ENCODE measurements at regions not wholly inside any gene's neighbourhood (a gene's known extent, or its start where the extent isn't known, plus 50 kb on each side); places are given as distances from the start of the nearest gene placed in this dataset.
"Not testable (repeated sequence)": the region's sequence is repeated elsewhere in the genome, so short reads cannot be mapped to it uniquely, and the experiment has no call there.

GRCh38 chr6:21753241-21754108, 159.9 kb downstream of the SOX4 start:
- Histone ChIP-seq H3K27ac (peak overlapping the region in 2 of 4 donors; percentile 5 to 26), H3K4me1 (peaks cover 0 to 26% (median 0%) of the 10 kb centered on the region in 4 donors)

GRCh38 chr6:21754891-21755290, 161.3 kb downstream of the SOX4 start:
- peaks cover 0 to 15% (median 0%) of the 10 kb centered on the region in 4 donors for H3K4me1 ChIP-seq
- TF ChIP-seq CTCF (IDR thresholded peaks at IDR 0.05) (no peak), EP300 (IDR thresholded peaks at IDR 0.05) (no peak), POLR2A (IDR thresholded peaks at IDR 0.05) (no peak)
- H3K27ac ChIP-seq, result no peak overlapping the region
- no peaks in the 10 kb centered on the region for H3K27me3 ChIP-seq
- no peak overlapping the region for H3K4me3 ChIP-seq
- DNase-seq (ENCODE audit: low spot score in 2 of 2), result no peak
- H3K9me3 ChIP-seq, result no peaks in the 10 kb centered on the region
- H3K36me3 ChIP-seq, result no peaks in the 10 kb centered on the region
- WGBS, 2 donors, result 83 to 95% methylated on average over 5 of the region's 5 CpGs

More at GRCh38 chr6:21753241-21754108, 159.9 kb downstream of the SOX4 start:
- Histone ChIP-seq H3K36me3 (no peaks in the 10 kb centered on the region), H3K9me3 (no peaks in the 10 kb centered on the region), H3K27me3 (no peaks in the 10 kb centered on the region), H3K4me3 (no peak overlapping the region)
- WGBS, 2 donors, result 24 to 30% methylated on average over 11 of the region's 11 CpGs
- no peak for DNase-seq (ENCODE audit: low spot score in 2 of 2)
- TF ChIP-seq CTCF (IDR thresholded peaks at IDR 0.05) (no peak), EP300 (IDR thresholded peaks at IDR 0.05) (no peak), POLR2A (IDR thresholded peaks at IDR 0.05) (no peak)

- Histone ChIP-seq H3K4me1 (peaks cover 0 to 15% (median 0%) of the 10 kb centered on the region in 4 donors), H3K27ac (no peak overlapping the region), H3K9me3 (no peaks in the 10 kb centered on the region), H3K27me3 (no peaks in the 10 kb centered on the region), H3K4me3 (no peak overlapping the region), H3K36me3 (no peaks in the 10 kb centered on the region)
- TF ChIP-seq POLR2A (IDR thresholded peaks at IDR 0.05), result no peak
- TF ChIP-seq CTCF (IDR thresholded peaks at IDR 0.05), result no peak
- TF ChIP-seq EP300 (IDR thresholded peaks at IDR 0.05), result no peak
- DNase-seq (ENCODE audit: low spot score in 2 of 2), result no peak
- 86 to 94% methylated on average over 4 of the region's 4 CpGs for WGBS, 2 donors
These were observed 162.9 kb downstream of the SOX4 start for GRCh38 chr6:21756487-21756886.

- H3K9me3 ChIP-seq; H3K27me3 ChIP-seq; H3K36me3 ChIP-seq; DNase-seq (ENCODE audit: low spot score in 2 of 2); H3K27ac ChIP-seq; H3K4me3 ChIP-seq: not testable (repeated sequence)
- H3K4me1 ChIP-seq, result peaks cover 0 to 15% (median 0%) of the 10 kb centered on the region in 4 donors
- WGBS, 2 donors, result 92 to 95% methylated on average over 10 of the region's 10 CpGs
These were observed 163.8 kb downstream of the SOX4 start for GRCh38 chr6:21757392-21757791.

- DNase-seq (ENCODE audit: low spot score in 2 of 2), result no peak
- H3K36me3 ChIP-seq, result no peaks in the 10 kb centered on the region
- no peaks in the 10 kb centered on the region for H3K27me3 ChIP-seq
- TF ChIP-seq CTCF (IDR thresholded peaks at IDR 0.05) (no peak), POLR2A (IDR thresholded peaks at IDR 0.05) (no peak), EP300 (IDR thresholded peaks at IDR 0.05) (no peak)
- no peaks in the 10 kb centered on the region for H3K4me1 ChIP-seq
- H3K4me3 ChIP-seq, result no peak overlapping the region
- H3K9me3 ChIP-seq, result no peaks in the 10 kb centered on the region
- 96 to 98% methylated on average over 5 of the region's 5 CpGs for WGBS, 2 donors
- no peak overlapping the region for H3K27ac ChIP-seq
These were observed 166.2 kb downstream of the SOX4 start for GRCh38 chr6:21759721-21760120.

GRCh38 chr6:21761053-21761730, 167.6 kb downstream of the SOX4 start:
- H3K27ac ChIP-seq; DNase-seq (ENCODE audit: low spot score in 2 of 2); H3K9me3 ChIP-seq; H3K4me3 ChIP-seq; H3K36me3 ChIP-seq; H3K27me3 ChIP-seq; H3K4me1 ChIP-seq: not testable (repeated sequence)
- WGBS, 2 donors, result 94% methylated on average over 26 to 37 of the region's 41 CpGs
